HUES48 (cell line): ENCODE measurements at regions not wholly inside any gene's neighbourhood (a gene's known extent, or its start where the extent isn't known, plus 50 kb on each side); places are given as distances from the start of the nearest gene placed in this dataset.
"Not testable (repeated sequence)": the region's sequence is repeated elsewhere in the genome, so short reads cannot be mapped to it uniquely, and the experiment has no call there.

Experiments used
- H3K27ac ChIP-seq: one replicate; pipeline ENCODE4 v1.7.0; 2013; ENCODE audit warnings: low read depth, low read length, inconsistent platforms
- H3K27me3 ChIP-seq: 2 replicates; pipeline ENCODE4 v1.6.1; 2013; ENCODE audit warnings: mild to moderate bottlenecking, low read length; ENCODE audit not compliant: control insufficient read depth, insufficient read depth
- H3K36me3 ChIP-seq: 2 replicates; pipeline ENCODE4 v1.6.1; 2013; ENCODE audit warnings: low read length; ENCODE audit not compliant: control insufficient read depth, insufficient read depth
- H3K4me1 ChIP-seq: 2 replicates; pipeline ENCODE4 v1.6.1; 2013; ENCODE audit warnings: mild to moderate bottlenecking, low read length; ENCODE audit not compliant: control insufficient read depth, insufficient read depth
- H3K4me3 ChIP-seq: 2 replicates; pipeline ENCODE4 v1.5.1; 2013; ENCODE audit warnings: mild to moderate bottlenecking, low read depth, low read length
- H3K9ac ChIP-seq: 2 replicates; pipeline ENCODE4 v1.6.1; 2013; ENCODE audit warnings: mild to moderate bottlenecking, low read depth, low read length, moderate library complexity
- H3K9me3 ChIP-seq: 2 replicates; pipeline ENCODE4 v1.6.1; 2013; ENCODE audit warnings: low read length; ENCODE audit not compliant: control insufficient read depth, insufficient read depth

- Histone ChIP-seq H3K4me3 (no peak overlapping the region), H3K27ac (no peak overlapping the region), H3K9me3 (0 out of 2 replicates have a peak, but pooled peaks cover 2% of the 10 kb centered on the region), H3K27me3 (no peaks in the 10 kb centered on the region), H3K36me3 (no peaks in the 10 kb centered on the region), H3K9ac (no peak overlapping the region), H3K4me1 (peaks cover 11% of the 10 kb centered on the region)
These were observed 331.0 kb downstream of the METTL4 start for GRCh38 chr18:2240311-2240705.

GRCh38 chr18:2244641-2245040, 326.7 kb downstream of the METTL4 start:
- Histone ChIP-seq H3K9ac (no peak overlapping the region), H3K4me3 (no peak overlapping the region), H3K27me3 (no peaks in the 10 kb centered on the region), H3K27ac (no peak overlapping the region), H3K9me3 (0 out of 2 replicates have a peak, but pooled peaks cover 2% of the 10 kb centered on the region), H3K36me3 (no peaks in the 10 kb centered on the region), H3K4me1 (peaks cover 17% of the 10 kb centered on the region)

- not testable (repeated sequence) for H3K36me3 ChIP-seq, H3K27ac ChIP-seq, H3K9me3 ChIP-seq, H3K27me3 ChIP-seq, H3K4me3 ChIP-seq, H3K9ac ChIP-seq
- peaks cover 17% of the 10 kb centered on the region for H3K4me1 ChIP-seq
These were observed 324.2 kb downstream of the METTL4 start for GRCh38 chr18:2247101-2247500.

DNA sequence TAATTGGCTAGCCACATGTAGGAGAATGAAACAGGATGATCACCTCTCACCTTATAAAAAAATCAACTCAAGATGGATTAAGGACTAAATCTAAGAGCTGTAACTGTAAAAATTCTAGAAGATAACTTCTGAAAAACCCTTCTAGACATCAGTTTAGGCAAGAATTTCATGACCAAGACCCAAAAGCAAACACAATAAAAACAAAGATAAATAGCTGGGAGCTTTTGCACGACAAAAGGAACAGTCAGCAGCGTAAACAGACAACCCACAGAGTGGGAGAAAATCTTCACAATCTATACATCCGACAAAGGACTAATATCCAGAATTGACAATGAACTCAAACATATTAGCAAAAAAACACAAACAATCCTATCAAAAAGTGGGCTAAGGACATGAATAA, 316.3 kb downstream of the METTL4 start:
- H3K27me3 ChIP-seq, result no peaks in the 10 kb centered on the region
- H3K27ac ChIP-seq, result no peak overlapping the region
- no peaks in the 10 kb centered on the region; the same call in 1 of the 2 replicates for H3K9me3 ChIP-seq
- H3K4me1 ChIP-seq, result no peaks in the 10 kb centered on the region
- no peaks in the 10 kb centered on the region for H3K36me3 ChIP-seq
- no peak overlapping the region for H3K9ac ChIP-seq
- H3K4me3 ChIP-seq, result no peak overlapping the region

GRCh38 chr18:2256577-2256976, 314.7 kb downstream of the METTL4 start:
- Histone ChIP-seq H3K4me3 (no peak overlapping the region), H3K36me3 (no peaks in the 10 kb centered on the region), H3K27me3 (no peaks in the 10 kb centered on the region)

DNA sequence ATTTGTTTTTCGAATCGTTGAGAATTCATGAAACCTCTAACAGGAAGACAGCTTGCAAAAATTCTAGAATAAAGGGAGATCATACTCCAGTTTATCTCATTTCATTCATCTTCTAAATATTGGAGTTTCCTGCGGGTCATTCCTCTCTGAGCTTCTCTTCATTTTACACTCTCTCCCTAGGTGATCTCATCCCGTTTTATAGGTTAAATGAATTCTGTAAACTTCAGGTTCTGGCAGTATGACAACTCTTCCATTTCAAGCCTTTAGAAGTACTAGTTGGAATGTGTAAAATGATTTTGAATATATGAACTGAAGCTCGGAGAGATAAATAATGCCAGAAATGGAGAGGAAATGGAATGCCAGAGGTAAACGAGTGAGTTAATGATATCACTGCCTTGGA, 312.4 kb downstream of the METTL4 start:
- Histone ChIP-seq H3K4me3 (no peak overlapping the region), H3K36me3 (no peaks in the 10 kb centered on the region), H3K27me3 (no peaks in the 10 kb centered on the region), H3K9ac (no peak overlapping the region), H3K27ac (no peak overlapping the region), H3K4me1 (no peaks in the 10 kb centered on the region), H3K9me3 (no peaks in the 10 kb centered on the region; the same call in 1 of the 2 replicates)

More at GRCh38 chr18:2256577-2256976, 314.7 kb downstream of the METTL4 start:
- no peak overlapping the region for H3K9ac ChIP-seq
- no peaks in the 10 kb centered on the region for H3K4me1 ChIP-seq
- no peaks in the 10 kb centered on the region; the same call in 1 of the 2 replicates for H3K9me3 ChIP-seq
- no peak overlapping the region for H3K27ac ChIP-seq

- Histone ChIP-seq H3K9ac (no peak overlapping the region), H3K4me1 (no peaks in the 10 kb centered on the region), H3K36me3 (no peaks in the 10 kb centered on the region), H3K4me3 (no peak overlapping the region), H3K27me3 (no peaks in the 10 kb centered on the region), H3K9me3 (no peaks in the 10 kb centered on the region), H3K27ac (no peak overlapping the region)
These were observed 307.9 kb downstream of the METTL4 start for GRCh38 chr18:2263303-2263890.

- Histone ChIP-seq H3K27me3 (no peaks in the 10 kb centered on the region), H3K9ac (no peak overlapping the region), H3K9me3 (no peaks in the 10 kb centered on the region), H3K36me3 (no peaks in the 10 kb centered on the region), H3K4me3 (no peak overlapping the region), H3K4me1 (no peaks in the 10 kb centered on the region), H3K27ac (no peak overlapping the region)
These were observed 296.7 kb downstream of the METTL4 start for GRCh38 chr18:2274613-2275012.

DNA sequence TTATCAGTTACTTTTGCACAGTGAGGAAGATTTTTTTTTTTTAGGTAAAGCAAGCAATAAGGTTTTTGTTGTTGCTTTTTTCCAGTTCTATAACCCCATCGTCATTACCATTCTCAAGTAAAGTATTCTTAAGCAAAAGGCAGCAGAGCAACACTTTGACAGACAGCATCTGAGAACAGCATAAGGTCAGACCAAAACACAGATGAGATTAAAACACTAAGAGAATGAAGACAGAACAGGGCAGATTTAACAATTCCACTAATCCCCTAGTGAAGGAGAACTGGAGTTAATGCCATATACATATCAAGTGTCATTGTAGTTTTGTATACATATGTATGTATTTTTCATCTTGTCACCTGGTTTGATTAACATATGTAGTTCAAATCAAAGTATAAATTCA, 290.2 kb downstream of the METTL4 start:
- H3K9me3 ChIP-seq, result no peaks in the 10 kb centered on the region
- no peaks in the 10 kb centered on the region for H3K27me3 ChIP-seq
- no peak overlapping the region for H3K9ac ChIP-seq
- H3K4me3 ChIP-seq, result no peak overlapping the region
- 0 out of 2 replicates have a peak, but pooled peaks cover 3% of the 10 kb centered on the region for H3K4me1 ChIP-seq
- no peak overlapping the region for H3K27ac ChIP-seq
- no peaks in the 10 kb centered on the region for H3K36me3 ChIP-seq

DNA sequence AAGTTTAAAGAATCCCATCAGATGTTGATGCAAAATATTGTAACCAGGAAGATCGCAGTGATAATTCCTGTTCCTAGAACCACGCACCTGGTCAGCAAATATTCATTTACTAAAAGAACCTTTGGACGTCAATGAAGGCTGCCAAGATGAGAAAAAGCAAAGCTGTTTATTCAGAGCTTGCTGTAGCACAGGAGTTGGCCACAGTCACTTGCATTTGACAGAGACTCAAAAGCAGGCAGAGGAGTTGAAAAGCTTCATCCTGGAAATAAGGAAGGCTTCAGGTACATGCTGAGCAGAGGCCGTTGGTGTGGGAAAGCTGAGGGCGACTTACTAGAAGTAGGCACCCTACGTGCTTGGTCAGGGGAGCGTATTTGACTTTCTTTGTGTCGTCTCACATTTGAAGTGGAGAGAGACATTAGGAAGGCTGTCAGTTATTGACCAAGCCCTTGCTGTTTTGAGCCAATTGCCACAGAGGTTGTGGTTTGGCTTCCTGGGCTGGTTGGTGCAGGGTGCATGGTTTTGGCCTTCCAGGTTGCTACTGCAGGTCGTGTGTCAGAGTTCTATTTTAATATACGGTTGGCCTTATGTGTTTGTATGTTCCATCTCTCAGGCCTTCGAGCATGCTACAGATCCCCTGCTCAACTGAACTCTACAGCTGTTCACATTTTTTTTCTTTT, 289.6 kb downstream of the METTL4 start:
- Histone ChIP-seq H3K4me1 (0 out of 2 replicates have a peak, but pooled peaks cover 3% of the 10 kb centered on the region), H3K9ac (no peak overlapping the region), H3K4me3 (no peak overlapping the region), H3K36me3 (no peaks in the 10 kb centered on the region), H3K9me3 (no peaks in the 10 kb centered on the region), H3K27me3 (no peaks in the 10 kb centered on the region), H3K27ac (no peak overlapping the region)

GRCh38 chr18:2293109-2293839, 278.0 kb downstream of the METTL4 start:
- Histone ChIP-seq H3K36me3 (no peaks in the 10 kb centered on the region), H3K27ac (no peak overlapping the region), H3K9me3 (no peaks in the 10 kb centered on the region)

More at GRCh38 chr18:2293109-2293839, 278.0 kb downstream of the METTL4 start:
- Histone ChIP-seq H3K9ac (no peak overlapping the region), H3K4me3 (no peak overlapping the region), H3K4me1 (no peaks in the 10 kb centered on the region), H3K27me3 (no peaks in the 10 kb centered on the region)
